ENCODE measurements at regions not wholly inside any gene's neighbourhood (a gene's known extent, or its start where the extent isn't known, plus 50 kb on each side); places are given as distances from the start of the nearest gene placed in this dataset.

- Histone ChIP-seq H3K4me3 (ENCODE audit: severe bottlenecking) (no peak overlapping the region), H3K9me3 (ENCODE audit: severe bottlenecking) (no peaks in the 10 kb centered on the region), H3K27me3 (ENCODE audit: insufficient read depth, poor library complexity, severe bottlenecking) (no peaks in the 10 kb centered on the region), H3K36me3 (ENCODE audit: low read depth) (no peaks in the 10 kb centered on the region), H3K27ac (ENCODE audit: poor library complexity, severe bottlenecking) (no peak overlapping the region), H3K4me1 (ENCODE audit: insufficient read depth, poor library complexity, severe bottlenecking) (peaks cover 2% of the 10 kb centered on the region)
- DNase-seq (ENCODE audit: low spot score), result no peak
- TF ChIP-seq CTCF (IDR thresholded peaks at IDR 0.05; ENCODE audit: poor library complexity, severe bottlenecking), result no peak
- ATAC-seq (ENCODE audit: low read depth), result no peak
Observed at GRCh38 chr5:164210491-164210890, 705.1 kb downstream of the MAT2B start.

- no peak for DNase-seq (ENCODE audit: low spot score)
- peak; percentile 54; the same call in 1 of the 3 replicates for ATAC-seq (ENCODE audit: low read depth)
- no peak for TF ChIP-seq CTCF (IDR thresholded peaks at IDR 0.05; ENCODE audit: poor library complexity, severe bottlenecking)
- H3K4me3 ChIP-seq (ENCODE audit: severe bottlenecking), result no peak overlapping the region
- no peaks in the 10 kb centered on the region for H3K9me3 ChIP-seq (ENCODE audit: severe bottlenecking)
- H3K36me3 ChIP-seq (ENCODE audit: low read depth), result no peaks in the 10 kb centered on the region
- peaks cover 2% of the 10 kb centered on the region for H3K4me1 ChIP-seq (ENCODE audit: insufficient read depth, poor library complexity, severe bottlenecking)
- no peaks in the 10 kb centered on the region for H3K27me3 ChIP-seq (ENCODE audit: insufficient read depth, poor library complexity, severe bottlenecking)
- no peak overlapping the region for H3K27ac ChIP-seq (ENCODE audit: poor library complexity, severe bottlenecking)
Observed at GRCh38 chr5:164214698-164215097, 709.3 kb downstream of the MAT2B start.

- H3K4me1 ChIP-seq (ENCODE audit: insufficient read depth, poor library complexity, severe bottlenecking), result peaks cover 2% of the 10 kb centered on the region
- no peak for TF ChIP-seq CTCF (IDR thresholded peaks at IDR 0.05; ENCODE audit: poor library complexity, severe bottlenecking)
- no peaks in the 10 kb centered on the region for H3K9me3 ChIP-seq (ENCODE audit: severe bottlenecking)
- DNase-seq (ENCODE audit: low spot score) (no peak), ATAC-seq (ENCODE audit: low read depth) (no peak)
- no peaks in the 10 kb centered on the region for H3K27me3 ChIP-seq (ENCODE audit: insufficient read depth, poor library complexity, severe bottlenecking)
- no peak overlapping the region for H3K4me3 ChIP-seq (ENCODE audit: severe bottlenecking)
- no peak overlapping the region for H3K27ac ChIP-seq (ENCODE audit: poor library complexity, severe bottlenecking)
- no peaks in the 10 kb centered on the region for H3K36me3 ChIP-seq (ENCODE audit: low read depth)
Observed at GRCh38 chr5:164217464-164217863, 712.0 kb downstream of the MAT2B start.

- ATAC-seq (ENCODE audit: low read depth), result no peak
- TF ChIP-seq CTCF (IDR thresholded peaks at IDR 0.05; ENCODE audit: poor library complexity, severe bottlenecking), result no peak
- Histone ChIP-seq H3K27me3 (ENCODE audit: insufficient read depth, poor library complexity, severe bottlenecking) (no peaks in the 10 kb centered on the region), H3K4me3 (ENCODE audit: severe bottlenecking) (no peak overlapping the region), H3K36me3 (ENCODE audit: low read depth) (no peaks in the 10 kb centered on the region), H3K9me3 (ENCODE audit: severe bottlenecking) (no peaks in the 10 kb centered on the region), H3K27ac (ENCODE audit: poor library complexity, severe bottlenecking) (no peak overlapping the region), H3K4me1 (ENCODE audit: insufficient read depth, poor library complexity, severe bottlenecking) (no peaks in the 10 kb centered on the region)
- no peak for DNase-seq (ENCODE audit: low spot score)
Observed at GRCh38 chr5:164220522-164220921, 715.1 kb downstream of the MAT2B start.

GRCh38 chr5:164224236-164224635 lies 718.8 kb downstream of the MAT2B start:
- no peaks in the 10 kb centered on the region for H3K27me3 ChIP-seq (ENCODE audit: insufficient read depth, poor library complexity, severe bottlenecking)
- DNase-seq (ENCODE audit: low spot score) (no peak), ATAC-seq (ENCODE audit: low read depth) (no peak)
- no peak overlapping the region for H3K27ac ChIP-seq (ENCODE audit: poor library complexity, severe bottlenecking)
- no peaks in the 10 kb centered on the region for H3K4me1 ChIP-seq (ENCODE audit: insufficient read depth, poor library complexity, severe bottlenecking)
- H3K9me3 ChIP-seq (ENCODE audit: severe bottlenecking), result no peaks in the 10 kb centered on the region
- H3K4me3 ChIP-seq (ENCODE audit: severe bottlenecking), result no peak overlapping the region
- H3K36me3 ChIP-seq (ENCODE audit: low read depth), result no peaks in the 10 kb centered on the region
- no peak for TF ChIP-seq CTCF (IDR thresholded peaks at IDR 0.05; ENCODE audit: poor library complexity, severe bottlenecking)
